GM23338 (cell line): ENCODE measurements at regions not wholly inside any gene's neighbourhood (a gene's known extent, or its start where the extent isn't known, plus 50 kb on each side); places are given as distances from the start of the nearest gene placed in this dataset.

Experiments used
- ATAC-seq: fragments of 200-7000 bp; cut with Tn5 transposase; 3 replicates; pipeline ENCODE4 v1.9.1; 2020
- DNase-seq: peaks from one replicate; pipeline ENCODE4 v3.0.0-alpha.2; 2015; ENCODE audit warnings: low spot score
- H2AFZ ChIP-seq: fragments of 200-600 bp; sonication (generic); 2 replicates; pipeline ENCODE4 v1.8.0; 2016; ENCODE audit warnings: antibody characterized with exemption, mild to moderate bottlenecking, moderate library complexity
- H3F3A ChIP-seq: fragments of 200-600 bp; sonication (generic); replicated peaks from 2 replicates; pipeline ENCODE4 v1.8.0; 2017; ENCODE audit warnings: antibody characterized with exemption, mixed run types, low read depth
- H3K27ac ChIP-seq: fragments of 200-600 bp; sonication (generic); 2 replicates; pipeline ENCODE4 v1.6.1; 2016; ENCODE audit warnings: low read depth
- H3K27me3 ChIP-seq: fragments of 200-600 bp; sonication (generic); 2 replicates; pipeline ENCODE4 v1.8.0; 2016; ENCODE audit warnings: mild to moderate bottlenecking, mixed run types, moderate library complexity; ENCODE audit not compliant: insufficient read depth
- H3K36me3 ChIP-seq: fragments of 200-600 bp; sonication (generic); 2 replicates; pipeline ENCODE4 v1.8.0; 2016; ENCODE audit warnings: mild to moderate bottlenecking; ENCODE audit not compliant: insufficient read depth
- H3K4me1 ChIP-seq: fragments of 200-600 bp; sonication (generic); 2 replicates; pipeline ENCODE4 v1.8.0; 2016; ENCODE audit warnings: mild to moderate bottlenecking, moderate library complexity; ENCODE audit not compliant: insufficient read depth
- H3K4me2 ChIP-seq: fragments of 200-600 bp; sonication (generic); 2 replicates; pipeline ENCODE4 v1.7.1; 2017; ENCODE audit warnings: mixed run types
- H3K4me3 ChIP-seq: fragments of 200-600 bp; sonication (generic); 2 replicates; pipeline ENCODE4 v1.6.1; 2016; ENCODE audit warnings: mixed run types
- H3K79me2 ChIP-seq: fragments of 200-600 bp; sonication (generic); replicated peaks from 2 replicates; pipeline ENCODE4 v1.8.0; 2017; ENCODE audit warnings: mild to moderate bottlenecking; ENCODE audit not compliant: insufficient read depth
- H3K9me2 ChIP-seq: fragments of 200-600 bp; sonication (generic); 2 replicates; pipeline ENCODE4 v1.8.0; 2017; ENCODE audit not compliant: insufficient read depth
- H4K20me1 ChIP-seq: fragments of 200-600 bp; sonication (generic); replicated peaks from 2 replicates; pipeline ENCODE4 v1.8.0; 2017; ENCODE audit warnings: mild to moderate bottlenecking; ENCODE audit not compliant: insufficient read depth
- H3K27ac Mint-ChIP-seq: 2 replicates; pipeline ENCODE4 v1.8.0; 2020; ENCODE audit warnings: inconsistent platforms, mild to moderate bottlenecking, moderate library complexity, mixed read lengths
- H3K27me3 Mint-ChIP-seq: 3 replicates; pipeline ENCODE4 v1.8.0; 2022; ENCODE audit warnings: low read depth, mild to moderate bottlenecking, moderate library complexity, mixed read lengths, inconsistent platforms; ENCODE audit not compliant: insufficient read depth, poor library complexity
- H3K36me3 Mint-ChIP-seq: 3 replicates; pipeline ENCODE4 v1.8.0; 2021; ENCODE audit warnings: low read depth, mild to moderate bottlenecking, inconsistent platforms, moderate library complexity, mixed read lengths
- H3K4me1 Mint-ChIP-seq: 3 replicates; pipeline ENCODE4 v1.8.0; 2020; ENCODE audit warnings: mild to moderate bottlenecking, inconsistent platforms, mixed read lengths
- H3K4me3 Mint-ChIP-seq: 3 replicates; pipeline ENCODE4 v1.8.0; 2021; ENCODE audit warnings: moderate library complexity, mild to moderate bottlenecking, inconsistent platforms, mixed read lengths
- H3K9me3 Mint-ChIP-seq: 3 replicates; pipeline ENCODE4 v1.8.0; 2020; ENCODE audit warnings: moderate library complexity, mild to moderate bottlenecking, inconsistent platforms, mixed read lengths
- CREB1 ChIP-seq: fragments of 250-450 bp; sonication (Bioruptor Pico); IDR thresholded peaks from 2 replicates; pipeline ENCODE4 v1.5.0; 2020; ENCODE audit warnings: low read depth, mild to moderate bottlenecking, moderate library complexity
- CTCF ChIP-seq, 2 experiments: fragments of 200-600 bp in 1 of 2; sonication (generic) in 1 of 2; conservative IDR thresholded peaks; 2 replicates each; pipeline versions ENCODE4 v1.5.1 to v1.6.1; 2016 to 2017; ENCODE audit warnings: antibody characterized with exemption in 2 of 2, low read depth in 2 of 2, mild to moderate bottlenecking in 2 of 2, moderate library complexity in 1 of 2
- ETS1 ChIP-seq: IDR thresholded peaks from 2 replicates; pipeline ENCODE4 v1.6.1; 2016; ENCODE audit warnings: antibody characterized with exemption
- EZH2 ChIP-seq: fragments of 200-600 bp; sonication (generic); IDR thresholded peaks from one replicate; pipeline ENCODE4 v1.8.0; 2017; ENCODE audit warnings: antibody characterized with exemption, mild to moderate bottlenecking, low read depth; ENCODE audit not compliant: unreplicated experiment
- EZH2phosphoT487 ChIP-seq: fragments of 200-600 bp; sonication (generic); IDR thresholded peaks from one replicate; pipeline ENCODE4 v1.8.1; 2018; ENCODE audit warnings: antibody characterized with exemption; ENCODE audit not compliant: unreplicated experiment
- JUNB ChIP-seq: IDR thresholded peaks from one replicate; pipeline ENCODE4 v1.6.1; 2016; ENCODE audit warnings: antibody characterized with exemption; ENCODE audit not compliant: unreplicated experiment
- NANOG ChIP-seq: IDR thresholded peaks from 2 replicates; pipeline ENCODE4 v1.6.1; 2016; ENCODE audit warnings: antibody characterized with exemption, borderline replicate concordance
- POLR2AphosphoS5 ChIP-seq: IDR thresholded peaks from 2 replicates; pipeline ENCODE4 v1.6.1; 2016; ENCODE audit warnings: antibody characterized with exemption, low read depth
- REST ChIP-seq: IDR thresholded peaks from one replicate; pipeline ENCODE4 v1.6.1; 2018; ENCODE audit warnings: antibody characterized with exemption; ENCODE audit not compliant: unreplicated experiment
- STAT1 ChIP-seq: IDR thresholded peaks from one replicate; pipeline ENCODE4 v1.6.1; 2016; ENCODE audit warnings: antibody characterized with exemption; ENCODE audit not compliant: unreplicated experiment
- ZNF114 ChIP-seq: fragments of 250-450 bp; sonication (Bioruptor Pico); IDR thresholded peaks from 2 replicates; pipeline ENCODE4 v1.5.0; 2020; ENCODE audit warnings: mild to moderate bottlenecking, moderate library complexity
- ZNF331 ChIP-seq: fragments of 250-450 bp; sonication (Bioruptor Pico); IDR thresholded peaks from 2 replicates; pipeline ENCODE4 v1.5.0; 2020; ENCODE audit warnings: low read depth, mild to moderate bottlenecking, moderate library complexity
- ZNF462 ChIP-seq: fragments of 250-450 bp; sonication (Bioruptor Pico); IDR thresholded peaks from 2 replicates; pipeline ENCODE4 v1.5.0; 2020; ENCODE audit warnings: mild to moderate bottlenecking, moderate library complexity

- Histone ChIP-seq H3K4me2 (no peak overlapping the region), H3K9me2 (no peaks in the 10 kb centered on the region), H3K79me2 (no peaks in the 10 kb centered on the region), H2AFZ (no peak overlapping the region), H3K4me1 (no peaks in the 10 kb centered on the region; the same call in 1 of the 2 replicates), H3K27ac (no peak overlapping the region), H4K20me1 (no peaks in the 10 kb centered on the region), H3K36me3 (no peaks in the 10 kb centered on the region), H3K4me3 (no peak overlapping the region), H3F3A (no peaks in the 10 kb centered on the region), H3K27me3 (no peaks in the 10 kb centered on the region)
- H3K27ac Mint-ChIP-seq, result no peak overlapping the region
- no peaks in the 10 kb centered on the region for H3K36me3 Mint-ChIP-seq
- no peak for ATAC-seq
- H3K4me1 Mint-ChIP-seq, result no peaks in the 10 kb centered on the region; the same call in none of the 3 replicates
- peaks cover 1% of the 10 kb centered on the region for H3K27me3 Mint-ChIP-seq
- no peaks in the 10 kb centered on the region; the same call in 2 of the 3 replicates for H3K9me3 Mint-ChIP-seq
- no peak for DNase-seq
- no peak overlapping the region for H3K4me3 Mint-ChIP-seq
- TF ChIP-seq ETS1 (no peak), ZNF462 (no peak), REST (no peak), CREB1 (CRISPR knock-in tag) (no peak), ZNF331 (CRISPR knock-in tag) (no peak), JUNB (no peak), NANOG (no peak), POLR2AphosphoS5 (no peak), STAT1 (no peak), EZH2 (no peak), CTCF (conservative IDR thresholded peaks at IDR 0.05; ENCODE audit: low read depth in 2 of 2) (no peak), EZH2phosphoT487 (no peak), ZNF114 (no peak)
Measured at GRCh38 chr6:153591159-153591558, 447.9 kb upstream of the OPRM1 start.
